ENCODE measurements at regions not wholly inside any gene's neighbourhood (a gene's known extent, or its start where the extent isn't known, plus 50 kb on each side); places are given as distances from the start of the nearest gene placed in this dataset.

DNA sequence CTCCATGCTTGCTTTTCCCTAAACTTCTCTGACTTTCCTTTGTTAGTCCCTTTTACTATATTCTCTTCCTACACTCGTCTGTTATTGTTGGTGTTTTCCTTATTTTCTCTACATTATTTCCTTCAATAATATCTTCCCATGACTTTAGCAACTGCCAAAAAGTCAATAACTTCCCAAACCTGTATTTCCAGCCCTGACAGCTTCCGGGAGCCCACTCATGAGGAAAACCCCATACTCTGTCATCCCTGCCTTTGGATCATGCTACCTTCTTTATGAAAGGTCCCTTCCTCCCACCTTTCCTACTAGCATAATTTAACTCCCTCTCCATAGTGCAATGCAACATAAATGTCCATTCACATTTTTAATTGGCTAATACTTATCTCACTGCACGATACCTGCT lies 144.0 kb upstream of the CDH6 start:
- TF ChIP-seq, protein P1, sequence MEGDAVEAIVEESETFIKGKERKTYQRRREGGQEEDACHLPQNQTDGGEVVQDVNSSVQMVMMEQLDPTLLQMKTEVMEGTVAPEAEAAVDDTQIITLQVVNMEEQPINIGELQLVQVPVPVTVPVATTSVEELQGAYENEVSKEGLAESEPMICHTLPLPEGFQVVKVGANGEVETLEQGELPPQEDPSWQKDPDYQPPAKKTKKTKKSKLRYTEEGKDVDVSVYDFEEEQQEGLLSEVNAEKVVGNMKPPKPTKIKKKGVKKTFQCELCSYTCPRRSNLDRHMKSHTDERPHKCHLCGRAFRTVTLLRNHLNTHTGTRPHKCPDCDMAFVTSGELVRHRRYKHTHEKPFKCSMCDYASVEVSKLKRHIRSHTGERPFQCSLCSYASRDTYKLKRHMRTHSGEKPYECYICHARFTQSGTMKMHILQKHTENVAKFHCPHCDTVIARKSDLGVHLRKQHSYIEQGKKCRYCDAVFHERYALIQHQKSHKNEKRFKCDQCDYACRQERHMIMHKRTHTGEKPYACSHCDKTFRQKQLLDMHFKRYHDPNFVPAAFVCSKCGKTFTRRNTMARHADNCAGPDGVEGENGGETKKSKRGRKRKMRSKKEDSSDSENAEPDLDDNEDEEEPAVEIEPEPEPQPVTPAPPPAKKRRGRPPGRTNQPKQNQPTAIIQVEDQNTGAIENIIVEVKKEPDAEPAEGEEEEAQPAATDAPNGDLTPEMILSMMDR (IDR thresholded peaks at IDR 0.05) = no peak
- TF ChIP-seq EZH2phosphoT487 (IDR thresholded peaks at IDR 0.05) (no peak), EZH2 (IDR thresholded peaks at IDR 0.05) (no peak)
- peaks cover 78% of the 10 kb centered on the region for H3K4me1 Mint-ChIP-seq
- Histone ChIP-seq H3K79me2 (ENCODE audit: low read depth) (no peaks in the 10 kb centered on the region), H3K4me2 (peak overlapping the region; percentile 49), H3K4me1 (peaks cover 62% of the 10 kb centered on the region), H3K9me3 (ENCODE audit: low read depth) (no peaks in the 10 kb centered on the region), H4K20me1 (ENCODE audit: low read depth) (no peaks in the 10 kb centered on the region), H2AFZ (replicated peaks) (no peak overlapping the region), H3K4me3 (peak overlapping the region; percentile 15), H3K9ac (no peak overlapping the region), H3K36me3 (no peaks in the 10 kb centered on the region), H3K27me3 (no peaks in the 10 kb centered on the region), H3K27ac (peak overlapping the region; percentile 46), H3F3A (ENCODE audit: low read depth) (peaks cover 56% of the 10 kb centered on the region)
- H3K9me3 Mint-ChIP-seq = peaks cover 13% of the 10 kb centered on the region
- peak overlapping the region; percentile 26 for H3K27ac Mint-ChIP-seq
- peaks cover 3% of the 10 kb centered on the region for H3K36me3 Mint-ChIP-seq
- DNase-seq (ENCODE audit: low spot score) = no peak
- H3K4me3 Mint-ChIP-seq = no peak overlapping the region
- peaks cover 9% of the 10 kb centered on the region for H3K27me3 Mint-ChIP-seq (ENCODE audit: insufficient read depth, low read depth)

DNA sequence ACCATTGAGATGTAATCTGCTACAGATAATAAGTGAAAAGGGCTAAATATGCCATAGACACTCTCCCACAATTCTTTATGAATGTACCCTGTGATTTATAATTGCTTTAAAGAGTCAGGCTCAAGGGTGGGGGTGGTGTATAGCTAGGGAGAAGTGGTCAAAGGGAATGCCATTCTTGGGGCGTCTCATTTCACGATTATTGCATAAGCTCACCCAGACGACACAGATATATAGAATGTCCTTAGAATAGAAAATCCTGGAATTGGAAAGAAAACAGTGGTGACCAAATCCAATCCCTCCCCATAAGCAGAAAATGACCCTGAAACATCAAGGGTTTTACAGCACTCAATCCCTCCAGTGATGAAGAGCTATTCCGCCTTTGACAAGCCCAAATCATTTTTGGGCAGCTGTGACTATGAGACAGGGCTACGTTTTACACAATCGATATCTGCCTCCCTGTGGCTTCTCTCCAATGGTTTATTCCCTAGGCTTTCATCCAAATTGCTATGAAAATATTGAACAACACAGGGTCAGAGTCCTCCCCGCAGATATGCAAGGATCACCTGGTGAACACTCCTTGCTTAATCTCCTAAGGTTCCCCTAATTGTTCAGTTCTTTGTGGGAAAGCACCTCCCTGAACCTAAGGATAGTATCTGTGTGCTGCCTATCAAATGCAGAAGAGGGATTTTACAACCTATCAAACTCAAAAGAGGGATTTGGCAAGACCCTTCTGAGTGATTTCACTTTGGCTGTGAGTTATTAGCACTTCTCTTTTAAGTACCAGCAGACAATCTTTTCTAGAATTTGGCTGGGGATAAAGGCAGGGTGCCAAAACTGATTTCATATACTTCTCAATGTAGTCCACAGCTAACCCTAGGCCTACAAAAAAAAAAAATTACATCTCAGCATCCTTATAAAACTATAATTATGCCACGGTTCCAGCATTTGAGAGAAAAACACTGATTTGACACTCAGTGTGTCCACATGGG lies 144.9 kb upstream of the CDH6 start:
- Histone ChIP-seq H3K36me3 (no peaks in the 10 kb centered on the region), H4K20me1 (ENCODE audit: low read depth) (no peaks in the 10 kb centered on the region), H3K27me3 (no peaks in the 10 kb centered on the region), H3K4me1 (peaks cover 65% of the 10 kb centered on the region), H3K79me2 (ENCODE audit: low read depth) (no peaks in the 10 kb centered on the region), H3K27ac (peak overlapping the region; percentile 46), H2AFZ (replicated peaks) (no peak overlapping the region), H3F3A (ENCODE audit: low read depth) (peaks cover 63% of the 10 kb centered on the region), H3K9ac (no peak overlapping the region), H3K9me3 (ENCODE audit: low read depth) (no peaks in the 10 kb centered on the region), H3K4me2 (peak overlapping the region; percentile 49), H3K4me3 (no peak overlapping the region)
- TF ChIP-seq EZH2phosphoT487 (IDR thresholded peaks at IDR 0.05) (no peak), EZH2 (IDR thresholded peaks at IDR 0.05) (no peak)
- TF ChIP-seq, protein P1 (IDR thresholded peaks at IDR 0.05) = no peak
- Mint-ChIP-seq H3K27ac (peak overlapping the region; percentile 65), H3K4me1 (peaks cover 79% of the 10 kb centered on the region), H3K27me3 (ENCODE audit: insufficient read depth, low read depth) (peaks cover 7% of the 10 kb centered on the region), H3K4me3 (no peak overlapping the region), H3K9me3 (peaks cover 10% of the 10 kb centered on the region), H3K36me3 (peaks cover 2% of the 10 kb centered on the region)
- no peak for DNase-seq (ENCODE audit: low spot score)

DNA sequence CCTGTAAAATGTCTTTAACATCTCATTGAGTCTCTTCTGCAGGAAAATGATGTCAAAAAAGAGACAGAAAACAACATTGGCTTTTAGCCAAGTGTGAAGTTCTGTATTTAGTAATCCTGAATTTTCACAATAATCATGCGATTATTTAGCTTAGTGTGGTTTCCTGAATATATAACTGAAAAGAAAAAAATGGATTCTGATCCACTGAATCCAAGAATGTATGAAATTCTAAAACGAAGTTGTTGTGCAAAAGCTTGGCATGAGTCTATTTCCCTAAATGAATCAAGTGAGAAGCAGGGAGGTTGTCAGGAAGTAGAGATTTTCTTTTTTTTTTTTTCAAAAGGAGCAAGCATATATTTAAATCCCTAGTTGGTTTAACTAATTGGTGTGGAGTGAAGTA lies 145.9 kb upstream of the CDH6 start:
- Mint-ChIP-seq H3K4me3 (no peak overlapping the region), H3K9me3 (peaks cover 12% of the 10 kb centered on the region), H3K4me1 (peaks cover 73% of the 10 kb centered on the region), H3K27me3 (ENCODE audit: insufficient read depth, low read depth) (peaks cover 10% of the 10 kb centered on the region), H3K36me3 (peaks cover 2% of the 10 kb centered on the region), H3K27ac (peak overlapping the region; percentile 16)
- no peaks in the 10 kb centered on the region for H4K20me1 ChIP-seq (ENCODE audit: low read depth)
- TF ChIP-seq, protein P1 (IDR thresholded peaks at IDR 0.05) = no peak
- TF ChIP-seq EZH2 (IDR thresholded peaks at IDR 0.05) = no peak
- TF ChIP-seq EZH2phosphoT487 (IDR thresholded peaks at IDR 0.05) = no peak
- no peak overlapping the region for H3K9ac ChIP-seq
- peak overlapping the region; percentile 33 for H3K27ac ChIP-seq
- no peaks in the 10 kb centered on the region for H3K27me3 ChIP-seq
- H3K36me3 ChIP-seq = no peaks in the 10 kb centered on the region
- peaks cover 63% of the 10 kb centered on the region for H3F3A ChIP-seq (ENCODE audit: low read depth)
- no peaks in the 10 kb centered on the region for H3K79me2 ChIP-seq (ENCODE audit: low read depth)
- H2AFZ ChIP-seq (replicated peaks) = no peak overlapping the region
- H3K4me2 ChIP-seq = peak overlapping the region; percentile 49
- DNase-seq (ENCODE audit: low spot score) = no peak
- H3K4me3 ChIP-seq = no peak overlapping the region
- H3K9me3 ChIP-seq (ENCODE audit: low read depth) = no peaks in the 10 kb centered on the region
- H3K4me1 ChIP-seq = peaks cover 65% of the 10 kb centered on the region
